Ishikawa (cell line): ENCODE measurements at regions not wholly inside any gene's neighbourhood (a gene's known extent, or its start where the extent isn't known, plus 50 kb on each side); places are given as distances from the start of the nearest gene placed in this dataset.

Source experiments
- YY1 ChIP-seq: IDR thresholded peaks from 2 replicates; pipeline ENCODE4 v1.6.1; 2012; ENCODE audit warnings: low read depth
- TF ChIP-seq, protein P1 (sequence below): IDR thresholded peaks from 2 replicates; pipeline ENCODE4 v1.6.1; 2012; ENCODE audit warnings: low read depth, mild to moderate bottlenecking

DNA sequence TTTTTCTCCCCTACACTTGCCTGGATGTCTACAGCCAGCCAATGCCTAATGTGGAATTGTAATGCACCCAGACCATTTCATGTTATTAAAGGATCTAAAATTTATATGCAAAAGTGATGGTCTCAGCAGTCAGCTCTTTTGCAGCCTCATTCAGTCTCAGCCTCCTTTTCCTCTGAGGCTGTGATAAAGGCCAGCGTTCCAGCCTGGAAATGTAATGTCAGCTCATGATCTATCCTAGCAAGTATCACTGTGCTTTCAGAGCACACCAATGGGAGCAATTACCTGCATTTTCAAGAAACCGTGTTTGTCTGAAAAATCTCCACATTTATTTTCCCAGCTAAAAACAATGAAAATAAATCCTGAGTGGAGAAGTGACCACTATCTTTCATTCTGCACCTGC lies 274.6 kb downstream of the CDH20 start:
- TF ChIP-seq, protein P1, sequence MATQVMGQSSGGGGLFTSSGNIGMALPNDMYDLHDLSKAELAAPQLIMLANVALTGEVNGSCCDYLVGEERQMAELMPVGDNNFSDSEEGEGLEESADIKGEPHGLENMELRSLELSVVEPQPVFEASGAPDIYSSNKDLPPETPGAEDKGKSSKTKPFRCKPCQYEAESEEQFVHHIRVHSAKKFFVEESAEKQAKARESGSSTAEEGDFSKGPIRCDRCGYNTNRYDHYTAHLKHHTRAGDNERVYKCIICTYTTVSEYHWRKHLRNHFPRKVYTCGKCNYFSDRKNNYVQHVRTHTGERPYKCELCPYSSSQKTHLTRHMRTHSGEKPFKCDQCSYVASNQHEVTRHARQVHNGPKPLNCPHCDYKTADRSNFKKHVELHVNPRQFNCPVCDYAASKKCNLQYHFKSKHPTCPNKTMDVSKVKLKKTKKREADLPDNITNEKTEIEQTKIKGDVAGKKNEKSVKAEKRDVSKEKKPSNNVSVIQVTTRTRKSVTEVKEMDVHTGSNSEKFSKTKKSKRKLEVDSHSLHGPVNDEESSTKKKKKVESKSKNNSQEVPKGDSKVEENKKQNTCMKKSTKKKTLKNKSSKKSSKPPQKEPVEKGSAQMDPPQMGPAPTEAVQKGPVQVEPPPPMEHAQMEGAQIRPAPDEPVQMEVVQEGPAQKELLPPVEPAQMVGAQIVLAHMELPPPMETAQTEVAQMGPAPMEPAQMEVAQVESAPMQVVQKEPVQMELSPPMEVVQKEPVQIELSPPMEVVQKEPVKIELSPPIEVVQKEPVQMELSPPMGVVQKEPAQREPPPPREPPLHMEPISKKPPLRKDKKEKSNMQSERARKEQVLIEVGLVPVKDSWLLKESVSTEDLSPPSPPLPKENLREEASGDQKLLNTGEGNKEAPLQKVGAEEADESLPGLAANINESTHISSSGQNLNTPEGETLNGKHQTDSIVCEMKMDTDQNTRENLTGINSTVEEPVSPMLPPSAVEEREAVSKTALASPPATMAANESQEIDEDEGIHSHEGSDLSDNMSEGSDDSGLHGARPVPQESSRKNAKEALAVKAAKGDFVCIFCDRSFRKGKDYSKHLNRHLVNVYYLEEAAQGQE: no peak
- no peak for TF ChIP-seq YY1
